GM19452 (cell line): ENCODE measurements at regions not wholly inside any gene's neighbourhood (a gene's known extent, or its start where the extent isn't known, plus 50 kb on each side); places are given as distances from the start of the nearest gene placed in this dataset.

Source experiments
- ATAC-seq: cut with Tn5 transposase; IDR thresholded peaks from one replicate; pipeline ENCODE4 v1.9.1; 2021; ENCODE audit not compliant: unreplicated experiment

DNA sequence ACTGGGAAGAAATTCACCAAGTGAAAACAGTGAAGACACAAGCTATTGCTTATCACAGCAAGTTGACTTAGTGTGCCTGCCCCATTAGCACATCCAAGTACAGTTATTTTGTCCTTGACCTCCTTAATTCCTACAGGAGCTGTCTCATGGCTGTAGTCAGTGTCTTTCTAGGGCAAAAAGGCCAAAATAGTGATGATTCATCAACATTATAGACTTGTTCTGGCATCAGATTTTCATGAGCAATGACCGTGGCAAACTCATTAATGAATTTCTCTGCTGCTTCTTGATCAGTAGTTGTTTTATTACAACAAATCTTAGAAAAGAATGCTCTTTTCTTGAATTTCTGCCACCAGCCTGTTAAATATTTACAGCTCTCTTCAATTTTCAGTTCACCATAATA is 1169.3 kb upstream of the DDX18 start:
- no peak for ATAC-seq

DNA sequence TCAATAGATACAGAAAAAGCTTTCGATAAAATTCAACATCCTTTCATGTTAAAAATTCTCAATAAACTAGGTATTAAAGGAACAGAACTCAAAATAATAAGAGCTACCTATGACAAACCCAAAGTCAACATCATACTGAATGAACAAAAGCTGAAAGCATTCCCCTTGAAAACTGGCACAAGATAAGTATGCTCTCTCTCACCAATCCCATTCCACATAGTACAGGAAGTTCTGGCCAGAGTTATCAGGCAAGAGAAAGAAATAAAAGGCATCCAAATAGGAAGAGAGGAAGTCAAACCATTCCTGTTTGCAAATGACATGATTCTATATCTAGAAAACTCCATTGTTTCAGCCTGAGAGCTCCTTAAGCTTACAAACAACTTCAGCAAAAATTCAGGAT is 1145.8 kb upstream of the DDX18 start:
- no peak for ATAC-seq

DNA sequence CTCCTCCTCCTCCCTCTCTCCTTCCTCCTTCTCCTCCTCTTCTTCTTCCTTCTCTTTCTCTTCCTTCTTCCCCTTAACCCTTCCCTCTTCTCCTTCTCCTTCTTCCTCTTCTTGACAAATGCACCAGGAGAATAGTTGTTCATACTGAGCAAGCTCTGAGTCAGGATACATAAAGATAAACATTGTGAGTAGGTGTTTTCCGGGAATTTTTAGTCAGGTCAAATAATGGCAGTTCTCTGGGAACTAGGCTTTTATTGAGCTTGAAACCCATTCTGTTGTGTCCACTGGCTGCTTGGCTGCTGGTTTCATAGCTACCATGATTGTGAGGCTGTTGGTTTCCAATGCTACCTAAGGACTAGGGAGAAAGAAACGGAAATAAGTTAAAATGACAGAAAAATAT is 1144.7 kb upstream of the DDX18 start:
- ATAC-seq = no peak

DNA sequence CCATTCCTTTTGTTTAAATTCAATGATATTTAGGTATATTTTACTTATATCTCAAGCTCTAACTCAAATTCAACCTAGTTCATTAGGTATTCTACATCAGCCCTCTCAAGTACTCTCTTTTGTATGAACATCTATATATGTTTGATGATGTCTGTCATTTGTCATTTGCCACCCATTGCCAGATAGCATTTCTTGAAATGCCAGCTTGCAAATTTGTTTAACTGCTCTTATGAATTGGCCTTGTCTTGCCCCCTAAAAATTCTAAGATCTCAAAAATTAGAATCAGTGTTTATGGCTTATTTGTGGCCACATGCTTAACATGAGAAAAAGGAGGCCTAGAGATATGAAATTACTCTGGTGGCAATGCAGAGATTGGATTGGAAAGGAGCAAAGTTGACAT is 1140.3 kb upstream of the DDX18 start:
- ATAC-seq = no peak

DNA sequence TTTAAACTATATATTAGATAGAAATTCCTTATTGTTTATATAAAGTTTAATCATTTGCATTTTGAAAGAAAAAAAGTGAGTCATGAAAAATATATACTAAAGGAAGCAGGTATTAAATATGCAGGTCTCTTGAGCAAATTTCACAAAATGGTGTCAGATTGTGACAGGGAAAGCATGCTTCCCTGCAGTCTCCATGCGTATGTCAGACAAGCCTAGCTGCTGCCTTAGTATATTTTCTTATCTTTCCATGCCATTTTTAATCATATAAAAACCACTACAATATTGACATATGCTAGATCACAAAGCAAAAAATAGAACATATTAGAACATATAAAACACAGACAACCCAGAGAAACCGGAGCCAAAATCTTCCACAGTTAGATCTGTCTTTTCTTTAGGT is 1137.7 kb upstream of the DDX18 start:
- no peak for ATAC-seq

DNA sequence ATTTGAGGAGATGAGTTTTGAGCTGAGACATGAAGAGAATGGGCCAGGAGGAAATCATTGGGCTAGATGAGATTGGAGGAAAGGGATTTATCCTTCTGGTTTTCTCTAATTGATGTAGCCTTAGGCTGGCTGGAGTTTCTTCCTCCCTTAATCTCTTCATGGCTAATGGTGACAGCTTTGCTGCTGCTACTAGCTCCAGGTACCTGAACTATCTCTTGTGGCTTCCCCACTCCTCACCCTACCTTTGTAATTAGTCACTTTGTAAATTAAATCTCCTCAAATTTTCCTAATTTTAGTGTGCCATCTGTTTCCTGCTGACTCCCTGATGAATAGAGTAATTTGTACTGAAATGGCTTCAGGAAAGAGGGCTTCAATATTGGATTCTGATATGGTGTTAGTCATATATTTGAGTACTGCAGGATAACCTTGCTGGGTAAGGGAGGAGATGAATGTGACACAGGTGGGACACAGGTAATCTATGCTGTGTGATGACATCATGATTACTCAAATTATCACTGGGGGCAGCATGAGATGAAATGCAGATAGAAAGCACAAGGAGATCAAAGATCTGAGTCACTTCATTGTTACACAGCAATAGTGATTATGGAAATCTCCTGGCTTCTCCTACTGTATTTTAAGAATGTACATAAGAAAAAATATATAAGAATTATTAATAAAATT is 1134.1 kb upstream of the DDX18 start:
- ATAC-seq = no peak

DNA sequence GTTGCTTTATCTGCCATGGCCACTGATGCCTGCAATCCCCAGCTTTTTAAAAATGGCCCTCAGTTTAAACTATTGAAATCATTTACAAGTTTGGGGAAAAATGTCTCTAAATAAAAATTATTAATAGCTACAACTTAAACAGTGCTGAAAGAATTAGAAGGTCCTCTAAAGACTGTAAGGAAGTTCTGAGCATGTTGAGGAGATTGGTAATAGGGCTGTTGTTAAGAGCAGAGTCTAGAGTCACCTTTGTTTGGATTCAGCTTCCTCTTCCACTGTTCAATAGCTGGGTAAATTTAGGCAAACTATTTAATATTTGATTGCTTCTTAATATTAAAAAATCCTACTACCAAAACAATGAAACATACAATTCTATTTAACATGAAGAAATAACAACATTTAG is 1127.1 kb upstream of the DDX18 start:
- ATAC-seq = no peak

DNA sequence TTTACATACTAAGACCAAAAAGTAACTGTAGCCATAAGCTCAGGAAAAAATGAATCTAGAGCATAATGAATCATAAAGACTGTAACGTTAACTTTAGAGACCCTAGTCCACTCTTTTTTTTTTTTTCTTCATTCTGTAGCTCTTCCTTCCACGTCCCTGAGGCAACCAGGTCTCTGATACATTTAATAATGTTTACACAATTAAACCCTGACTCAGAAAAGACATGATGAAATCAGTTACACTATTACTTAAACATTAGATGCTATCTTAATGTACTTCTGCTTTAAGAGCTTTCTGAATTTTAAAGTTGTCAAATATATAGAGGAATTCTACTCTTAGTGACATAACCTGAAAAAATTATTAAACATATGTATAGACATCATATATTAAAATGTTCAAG is 1121.5 kb upstream of the DDX18 start:
- ATAC-seq = no peak

DNA sequence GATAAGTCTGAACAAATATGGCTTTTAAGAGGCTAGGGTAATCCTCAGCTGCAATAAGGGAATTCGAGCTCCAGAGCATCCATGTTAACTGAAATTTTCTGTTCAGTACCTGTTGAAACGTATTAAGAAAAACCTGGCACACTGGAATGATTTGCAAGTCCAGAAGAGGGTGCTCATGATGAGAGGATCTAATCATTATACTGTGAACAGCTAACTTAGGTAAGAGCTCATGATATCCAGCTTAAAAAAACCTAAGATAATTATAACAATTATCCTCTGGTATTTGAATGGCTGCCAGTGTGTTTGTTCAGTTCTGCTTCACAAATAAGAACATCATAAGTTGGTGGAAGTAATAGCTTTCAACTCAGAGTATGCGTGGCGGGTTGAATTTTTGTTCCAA is 1118.3 kb upstream of the DDX18 start:
- ATAC-seq = no peak

DNA sequence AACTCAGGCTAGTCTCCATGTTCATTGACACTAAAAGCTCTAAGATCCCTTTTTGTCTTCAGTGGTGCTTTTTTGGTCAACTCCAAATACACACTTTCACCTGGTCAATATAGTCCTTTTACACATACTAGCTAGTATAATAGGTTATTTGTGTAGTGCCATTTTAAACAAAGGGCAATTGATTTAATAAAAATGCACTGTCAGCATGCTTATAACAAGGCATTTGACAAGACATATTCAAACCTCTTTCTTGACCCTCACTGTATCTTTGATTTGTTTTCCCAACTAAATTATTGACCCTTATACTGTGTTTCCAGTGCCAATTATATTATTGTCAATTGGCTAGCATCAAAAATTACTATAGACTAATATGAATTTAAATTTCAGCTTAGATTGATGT is 1117.6 kb upstream of the DDX18 start:
- no peak for ATAC-seq

DNA sequence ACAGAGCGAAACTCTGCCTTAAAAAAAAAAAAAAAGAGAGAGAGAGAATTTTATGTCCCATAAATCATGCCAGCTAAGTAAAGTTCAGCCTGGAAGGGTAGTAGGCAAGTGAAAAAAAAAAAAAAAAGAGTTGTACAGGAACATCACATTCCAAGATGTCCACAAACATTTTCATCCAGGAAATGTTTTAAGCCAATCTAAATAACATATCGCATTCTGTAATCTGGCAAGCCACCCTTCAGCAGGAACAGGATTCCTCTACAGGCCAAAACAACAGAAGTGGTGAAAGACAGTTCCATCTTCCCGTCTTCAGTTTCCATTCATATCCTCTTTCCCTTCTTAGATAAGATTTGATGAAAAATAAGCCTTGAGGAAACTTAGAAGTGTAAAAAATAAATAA is 1108.1 kb upstream of the DDX18 start:
- ATAC-seq = no peak

DNA sequence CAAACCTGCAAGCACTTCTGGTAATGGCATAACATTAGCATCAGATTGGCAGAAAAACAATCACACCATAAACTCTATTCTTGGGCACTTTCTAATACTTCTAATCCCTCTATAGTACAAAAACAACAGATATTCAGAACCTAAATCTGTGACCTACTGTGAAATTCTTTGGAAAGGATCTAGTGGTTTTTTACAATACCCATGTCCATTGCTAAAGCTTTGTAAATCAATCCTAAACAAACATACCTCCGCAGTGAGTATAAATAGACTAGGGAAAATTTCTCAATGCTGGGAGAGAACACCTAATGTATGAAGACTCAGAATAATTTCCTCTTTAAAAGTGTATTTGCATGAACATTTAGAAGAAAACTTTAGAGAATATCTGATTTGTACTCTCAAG is 1098.5 kb upstream of the DDX18 start:
- ATAC-seq = no peak

DNA sequence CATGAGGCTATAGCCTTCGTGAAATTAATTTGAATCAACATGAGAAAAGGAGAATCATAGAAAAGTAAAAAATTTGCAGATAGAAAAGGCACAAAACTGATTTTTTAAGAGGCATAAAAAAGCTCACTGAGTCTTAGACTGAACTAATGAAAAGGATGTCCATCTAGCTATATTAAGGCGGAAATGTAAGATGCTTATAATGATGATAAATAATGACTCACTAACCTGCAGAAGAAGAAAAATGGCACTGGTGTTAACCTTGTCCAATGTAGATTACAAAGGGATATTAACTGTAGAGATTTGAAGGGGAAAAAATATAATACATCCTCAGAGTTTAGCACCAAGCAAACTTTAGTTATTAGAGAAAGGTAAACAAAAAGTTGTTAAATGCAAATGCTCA is 1098.0 kb upstream of the DDX18 start:
- ATAC-seq = no peak

DNA sequence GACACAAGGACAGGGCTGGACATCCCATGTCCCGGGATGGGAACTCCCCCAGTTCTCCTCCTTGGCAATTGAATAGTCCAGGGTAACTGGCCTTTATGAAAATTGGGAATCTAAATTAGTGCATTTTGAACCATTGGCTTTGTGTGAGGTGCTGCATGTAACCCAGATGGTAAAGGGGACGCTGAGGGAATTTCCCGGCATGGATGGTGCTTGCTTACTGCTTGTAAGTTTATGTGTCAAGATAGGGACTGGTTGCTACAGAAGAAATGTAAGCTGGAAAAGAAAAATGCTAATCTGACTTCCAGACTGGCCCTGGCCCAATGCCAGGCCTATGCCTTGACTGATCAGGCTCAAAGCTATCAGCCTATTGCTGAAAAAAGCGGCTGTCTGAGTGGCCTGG is 1096.7 kb upstream of the DDX18 start:
- ATAC-seq = no peak

DNA sequence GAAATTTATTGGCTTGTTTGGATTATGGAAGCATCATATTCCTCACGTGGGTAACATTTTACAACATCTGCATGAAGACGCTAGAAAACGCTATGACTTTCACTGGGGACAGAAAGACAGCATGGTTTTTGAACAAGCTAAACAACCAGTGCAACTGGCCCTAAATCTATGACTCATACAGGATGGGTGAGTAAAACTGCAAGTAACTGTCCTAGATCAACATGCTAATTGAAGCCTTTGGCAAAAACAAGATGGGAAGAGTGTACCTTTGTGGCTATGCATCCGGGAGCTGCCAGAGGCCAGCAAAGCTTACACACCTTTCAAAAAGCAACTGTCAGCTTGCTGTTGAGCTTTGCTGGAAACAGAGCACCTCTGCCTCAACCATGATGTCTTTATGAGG is 1096.0 kb upstream of the DDX18 start:
- ATAC-seq = no peak

DNA sequence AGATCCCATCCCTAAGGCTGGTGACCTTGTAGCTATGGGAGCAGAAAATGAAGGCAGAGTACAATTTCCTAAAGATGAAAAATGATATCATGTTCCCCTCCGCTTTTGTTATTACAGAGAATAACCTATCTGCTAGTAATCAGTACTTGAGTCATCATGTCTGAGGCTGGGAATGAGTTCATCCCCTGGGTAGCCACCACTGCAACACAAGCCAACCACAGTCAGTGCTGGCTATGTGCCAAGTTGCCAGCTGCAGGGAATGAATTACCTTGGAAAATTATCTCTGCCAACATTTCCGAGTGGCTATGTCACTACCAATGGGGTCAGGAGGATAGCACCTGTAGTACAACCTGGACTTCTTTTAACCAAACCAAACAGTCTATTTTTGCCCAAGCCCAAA is 1094.7 kb upstream of the DDX18 start:
- no peak for ATAC-seq

DNA sequence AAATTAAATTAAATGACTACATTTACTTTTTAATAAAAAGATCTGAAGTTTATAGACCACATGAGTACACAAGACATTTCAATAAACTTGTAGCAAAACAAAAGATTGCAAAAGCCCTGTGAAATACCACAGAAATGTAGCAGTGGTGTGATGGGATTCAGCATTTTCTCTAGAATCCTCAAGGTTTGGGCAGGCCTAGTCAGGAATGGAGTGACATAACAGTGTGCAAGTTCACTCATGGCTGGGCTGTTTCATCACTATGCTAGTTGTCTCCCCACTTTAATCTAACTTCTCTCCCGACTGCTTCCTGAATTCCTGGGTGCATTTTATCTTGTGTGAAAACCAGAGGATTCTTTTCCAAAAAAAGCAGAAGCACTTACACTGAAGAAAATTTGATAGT is 1089.9 kb upstream of the DDX18 start:
- no peak for ATAC-seq

DNA sequence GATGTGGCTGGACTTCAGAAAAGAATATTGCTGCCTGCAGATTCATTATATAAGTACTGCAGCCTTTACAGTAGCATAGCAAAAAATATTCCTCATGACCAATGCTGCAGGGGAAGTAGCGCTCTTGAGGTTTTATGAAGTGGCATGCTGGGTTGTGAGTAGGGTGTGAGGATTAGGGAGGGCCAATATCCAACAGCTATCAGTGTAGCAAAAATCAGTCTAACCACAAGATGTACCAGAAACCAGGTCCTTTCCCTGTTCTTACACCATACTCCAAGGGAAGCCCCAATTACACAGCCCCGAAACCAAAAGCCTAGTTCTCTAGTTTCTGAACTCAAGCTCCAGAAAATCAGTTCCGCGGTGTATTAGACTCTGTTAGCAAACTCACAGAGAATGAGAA is 1082.2 kb upstream of the DDX18 start:
- ATAC-seq = no peak

DNA sequence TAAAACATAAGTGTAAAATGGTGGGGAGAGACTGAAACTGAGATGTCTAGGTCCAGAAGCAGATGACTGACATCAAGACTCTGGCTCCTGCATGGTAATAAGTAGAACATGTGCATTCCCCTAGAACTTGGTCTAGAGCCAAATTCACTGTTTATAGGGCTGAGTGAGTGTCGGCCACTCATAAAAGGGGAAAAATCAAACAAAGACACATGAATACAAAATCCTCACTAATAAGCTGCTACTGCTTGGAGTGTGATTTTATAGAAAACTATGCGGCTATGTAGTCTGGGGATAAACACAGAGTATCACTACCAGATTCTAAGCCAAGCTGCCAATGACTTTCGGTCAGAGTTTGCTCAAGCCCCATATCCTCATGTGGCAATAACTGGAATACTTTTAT is 1080.8 kb upstream of the DDX18 start:
- ATAC-seq = no peak

DNA sequence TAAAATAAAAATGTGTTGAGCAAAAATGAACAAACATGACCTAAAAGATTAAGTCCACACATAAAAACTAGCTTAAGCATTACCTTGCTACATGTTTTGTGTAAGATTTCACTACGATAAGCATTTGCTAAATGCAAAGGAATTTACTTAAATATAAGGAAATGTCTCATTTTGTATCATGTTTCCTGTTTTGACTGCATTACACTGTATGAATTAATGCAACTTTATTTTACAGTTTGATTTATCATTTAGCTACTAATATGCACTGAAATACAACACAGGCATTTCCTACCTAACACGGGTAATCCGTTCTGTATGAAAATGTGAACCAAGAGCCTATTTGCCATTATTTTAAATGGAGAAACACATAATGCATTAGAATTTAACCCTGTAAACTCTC is 1076.5 kb upstream of the DDX18 start:
- ATAC-seq = no peak

DNA sequence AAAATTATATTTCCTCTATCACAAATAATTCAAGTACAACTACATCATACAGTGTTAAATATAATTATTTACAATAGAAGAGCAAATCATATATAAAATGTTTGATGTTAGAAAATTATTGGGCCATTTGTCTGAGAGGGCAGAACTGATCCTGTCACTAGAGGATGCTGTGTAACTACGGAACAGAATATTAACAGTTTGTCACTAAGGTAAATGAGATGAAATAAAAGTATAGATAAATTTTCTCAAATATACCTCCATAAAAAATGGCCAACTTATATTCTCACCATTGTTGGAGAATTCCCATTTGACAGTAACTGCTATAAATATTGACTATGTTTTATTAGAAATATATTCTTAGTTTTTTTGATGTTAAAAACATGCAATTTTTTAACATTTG is 1067.4 kb upstream of the DDX18 start:
- no peak for ATAC-seq

DNA sequence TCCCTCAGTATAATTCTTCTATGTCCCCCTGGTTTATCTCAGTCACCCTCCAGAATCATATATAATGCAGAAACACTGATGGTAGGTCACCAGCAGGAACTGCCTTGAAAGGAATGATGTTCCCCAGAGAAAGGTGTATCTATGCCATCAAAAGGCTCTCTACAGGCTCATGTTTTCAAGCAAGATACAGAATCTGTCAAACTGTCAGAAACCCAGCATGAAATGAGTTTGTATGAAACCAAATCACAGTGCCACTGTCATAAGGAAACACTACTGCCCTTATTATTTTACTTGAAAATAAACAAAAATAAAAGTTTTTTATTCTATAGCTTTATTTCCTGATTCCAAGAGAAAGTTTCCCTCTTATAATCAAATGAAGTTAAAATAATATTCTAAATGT is 1064.5 kb upstream of the DDX18 start:
- ATAC-seq = no peak

DNA sequence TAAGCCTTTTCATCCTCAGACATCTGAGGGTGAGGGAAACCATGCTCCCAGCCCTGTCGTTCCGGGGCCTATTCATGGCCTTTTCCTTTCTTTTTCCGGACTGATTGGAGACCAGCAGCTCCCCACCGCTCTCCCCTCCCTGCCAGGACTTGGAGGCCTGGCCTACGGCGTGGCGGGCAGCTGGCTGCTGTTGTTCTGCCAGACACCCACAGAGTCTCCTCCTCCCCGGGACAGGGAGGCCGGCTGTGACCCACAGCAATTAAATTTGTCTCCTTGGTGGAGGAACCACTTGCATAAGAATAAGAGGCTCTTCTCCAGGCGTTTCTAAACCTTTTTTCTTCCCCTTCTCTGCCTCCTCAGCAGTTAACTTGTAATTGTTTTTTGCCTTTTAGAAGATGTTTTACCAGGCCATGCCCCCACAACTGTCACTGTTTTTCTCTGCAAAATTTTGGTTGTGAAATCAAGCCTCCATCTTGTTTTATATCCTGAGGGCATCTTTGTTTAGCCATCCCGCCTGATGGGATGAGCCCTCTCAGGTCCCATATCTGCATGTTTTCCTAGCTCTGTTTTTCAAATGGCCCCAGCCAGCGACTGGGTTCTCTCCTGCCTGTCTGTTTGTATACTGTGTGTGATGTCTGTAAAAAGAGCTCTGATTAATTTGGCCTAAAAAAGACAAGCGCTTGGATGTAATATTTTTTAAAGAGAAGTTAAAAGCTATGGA is 1060.0 kb upstream of the DDX18 start:
- ATAC-seq = no peak
